Stimulated activated naive B cell treated with anti-CD40 and anti-IgM and Interleukin-4, amounts not matched to agents 10 μg/mL and 1 μg/mL and 100 μg/mL, for 72 hours (primary cell): ENCODE measurements at regions not wholly inside any gene's neighbourhood (a gene's known extent, or its start where the extent isn't known, plus 50 kb on each side); places are given as distances from the start of the nearest gene placed in this dataset.
A peak's percentile ranks its signal among the peaks of the same experiment; 100 is the strongest.
"Not testable (repeated sequence)": the region's sequence is repeated elsewhere in the genome, so short reads cannot be mapped to it uniquely, and the experiment has no call there.

Experiments
- ATAC-seq, 2 donors: fragments of 150-1000 bp; cut with Tn5 transposase; replicated peaks; 2 replicates each; pipeline ENCODE4 v1.10.0; 2021; ENCODE audit warnings: moderate library complexity in 1 of 2
- DNase-seq: peaks from one replicate; pipeline ENCODE4 v3.0.0; 2021
- H3K27ac Mint-ChIP-seq: one replicate; pipeline ENCODE4 v1.8.0; 2022; ENCODE audit warnings: mild to moderate bottlenecking, mixed read lengths
- H3K27me3 Mint-ChIP-seq, 2 donors: one replicate each; pipeline ENCODE4 v1.8.0; 2022; ENCODE audit warnings: mixed read lengths in 2 of 2
- H3K36me3 Mint-ChIP-seq, 2 donors: one replicate each; pipeline ENCODE4 v1.8.0; 2022; ENCODE audit warnings: mixed read lengths in 2 of 2, mild to moderate bottlenecking in 1 of 2
- H3K4me1 Mint-ChIP-seq, 2 donors: one replicate each; pipeline ENCODE4 v1.8.0; 2022; ENCODE audit warnings: mixed read lengths in 2 of 2, mild to moderate bottlenecking in 1 of 2
- H3K4me3 Mint-ChIP-seq, 2 donors: one replicate each; pipeline ENCODE4 v1.8.0; 2022; ENCODE audit warnings: mild to moderate bottlenecking in 2 of 2, mixed read lengths in 2 of 2, moderate library complexity in 1 of 2
- H3K9me3 Mint-ChIP-seq, 2 donors: one replicate each; pipeline ENCODE4 v1.8.0; 2022; ENCODE audit warnings: mixed read lengths in 2 of 2, mild to moderate bottlenecking in 1 of 2

GRCh38 chr6:94751641-94752329, 825.5 kb upstream of the MANEA start:
- H3K4me1 Mint-ChIP-seq, result no peaks in the 10 kb centered on the region
- H3K27ac Mint-ChIP-seq, result no peak overlapping the region
- H3K36me3 Mint-ChIP-seq, result no peaks in the 10 kb centered on the region
- no peak overlapping the region for H3K4me3 Mint-ChIP-seq
- ATAC-seq (peak; percentile 69 to 84), DNase-seq (no peak)
- H3K9me3 Mint-ChIP-seq, result peaks cover 3 to 7% of the 10 kb centered on the region in 2 donors
- no peaks in the 10 kb centered on the region for H3K27me3 Mint-ChIP-seq

GRCh38 chr6:94736236-94736635, 841.1 kb upstream of the MANEA start:
- Mint-ChIP-seq H3K27ac (no peak overlapping the region), H3K27me3 (no peaks in the 10 kb centered on the region), H3K36me3 (no peaks in the 10 kb centered on the region), H3K4me1 (no peaks in the 10 kb centered on the region), H3K9me3 (peaks cover 0 to 9% of the 10 kb centered on the region in 2 donors), H3K4me3 (no peak overlapping the region)
- ATAC-seq, result no peak
- no peak for DNase-seq

GRCh38 chr6:94735270-94735669, 842.1 kb upstream of the MANEA start:
- H3K36me3 Mint-ChIP-seq, result no peaks in the 10 kb centered on the region
- ATAC-seq (no peak), DNase-seq (no peak)
- H3K4me1 Mint-ChIP-seq, result no peaks in the 10 kb centered on the region
- no peak overlapping the region for H3K27ac Mint-ChIP-seq
- H3K9me3 Mint-ChIP-seq, result peaks cover 0 to 5% of the 10 kb centered on the region in 2 donors
- H3K27me3 Mint-ChIP-seq, result no peaks in the 10 kb centered on the region
- no peak overlapping the region for H3K4me3 Mint-ChIP-seq

GRCh38 chr6:94734751-94735150, 842.6 kb upstream of the MANEA start:
- no peak for DNase-seq
- no peak overlapping the region for H3K4me3 Mint-ChIP-seq
- no peaks in the 10 kb centered on the region for H3K27me3 Mint-ChIP-seq

GRCh38 chr6:94733066-94733465, 844.3 kb upstream of the MANEA start:
- Mint-ChIP-seq H3K27ac (no peak overlapping the region), H3K4me3 (no peak overlapping the region), H3K9me3 (peaks cover 1 to 9% of the 10 kb centered on the region in 2 donors), H3K36me3 (no peaks in the 10 kb centered on the region), H3K27me3 (no peaks in the 10 kb centered on the region), H3K4me1 (no peaks in the 10 kb centered on the region)
- DNase-seq (no peak), ATAC-seq (no peak)

More at GRCh38 chr6:94734751-94735150, 842.6 kb upstream of the MANEA start:
- Mint-ChIP-seq H3K4me1 (no peaks in the 10 kb centered on the region), H3K36me3 (no peaks in the 10 kb centered on the region), H3K9me3 (peaks cover 0 to 5% of the 10 kb centered on the region in 2 donors), H3K27ac (no peak overlapping the region)
- no peak for ATAC-seq

- Mint-ChIP-seq H3K27me3 (no peaks in the 10 kb centered on the region), H3K36me3 (no peaks in the 10 kb centered on the region), H3K4me3 (no peak overlapping the region), H3K4me1 (no peaks in the 10 kb centered on the region), H3K9me3 (peaks cover 6 to 16% of the 10 kb centered on the region in 2 donors), H3K27ac (no peak overlapping the region)
- no peak for ATAC-seq
- DNase-seq, result no peak
Measured at GRCh38 chr6:94727710-94728109, 849.6 kb upstream of the MANEA start.

- Mint-ChIP-seq H3K4me3 (no peak overlapping the region), H3K27me3 (no peaks in the 10 kb centered on the region), H3K9me3 (peaks cover 0 to 11% of the 10 kb centered on the region in 2 donors), H3K27ac (no peak overlapping the region), H3K36me3 (no peaks in the 10 kb centered on the region), H3K4me1 (no peaks in the 10 kb centered on the region)
- ATAC-seq (no peak), DNase-seq (no peak)
Measured at GRCh38 chr6:94721459-94721858, 855.9 kb upstream of the MANEA start.

- Mint-ChIP-seq H3K27me3 (no peaks in the 10 kb centered on the region), H3K9me3 (peaks cover 0 to 3% of the 10 kb centered on the region in 2 donors), H3K4me1 (no peaks in the 10 kb centered on the region), H3K36me3 (no peaks in the 10 kb centered on the region), H3K27ac (no peak overlapping the region), H3K4me3 (no peak overlapping the region)
- DNase-seq (no peak), ATAC-seq (no peak)
Measured at GRCh38 chr6:94713446-94713845, 863.9 kb upstream of the MANEA start.

GRCh38 chr6:94698773-94699172, 878.6 kb upstream of the MANEA start:
- DNase-seq, result no peak
- Mint-ChIP-seq H3K4me1 (no peaks in the 10 kb centered on the region), H3K9me3 (no peaks in the 10 kb centered on the region), H3K4me3 (no peak overlapping the region), H3K27me3 (no peaks in the 10 kb centered on the region), H3K27ac (no peak overlapping the region), H3K36me3 (no peaks in the 10 kb centered on the region)
- no peak for ATAC-seq

- not testable (repeated sequence) for DNase-seq, H3K27me3 Mint-ChIP-seq, H3K4me1 Mint-ChIP-seq, H3K9me3 Mint-ChIP-seq, H3K4me3 Mint-ChIP-seq, H3K36me3 Mint-ChIP-seq, H3K27ac Mint-ChIP-seq, ATAC-seq
Measured at GRCh38 chr6:94687255-94687654, 890.1 kb upstream of the MANEA start.

- Mint-ChIP-seq H3K4me1 (no peaks in the 10 kb centered on the region), H3K27me3 (no peaks in the 10 kb centered on the region), H3K36me3 (no peaks in the 10 kb centered on the region), H3K9me3 (no peaks in the 10 kb centered on the region), H3K27ac (no peak overlapping the region), H3K4me3 (no peak overlapping the region)
- ATAC-seq, result no peak
- no peak for DNase-seq
Measured at GRCh38 chr6:94683409-94683808, 893.9 kb upstream of the MANEA start.

- H3K4me3 Mint-ChIP-seq, result no peak overlapping the region
- no peaks in the 10 kb centered on the region for H3K36me3 Mint-ChIP-seq
- H3K9me3 Mint-ChIP-seq, result no peaks in the 10 kb centered on the region
- no peaks in the 10 kb centered on the region for H3K27me3 Mint-ChIP-seq
- no peak for ATAC-seq
- H3K27ac Mint-ChIP-seq, result no peak overlapping the region
- no peak for DNase-seq
- H3K4me1 Mint-ChIP-seq, result no peaks in the 10 kb centered on the region
Measured at GRCh38 chr6:94680669-94681212, 896.6 kb upstream of the MANEA start.

GRCh38 chr6:94673251-94673650, 904.1 kb upstream of the MANEA start:
- H3K27me3 Mint-ChIP-seq, result no peaks in the 10 kb centered on the region
- no peak overlapping the region for H3K27ac Mint-ChIP-seq
- no peaks in the 10 kb centered on the region for H3K36me3 Mint-ChIP-seq
- H3K4me1 Mint-ChIP-seq, result no peaks in the 10 kb centered on the region
- ATAC-seq (no peak), DNase-seq (no peak)
- H3K9me3 Mint-ChIP-seq, result peaks cover 11 to 15% of the 10 kb centered on the region in 2 donors
- H3K4me3 Mint-ChIP-seq, result no peak overlapping the region

- DNase-seq (no peak), ATAC-seq (no peak)
- H3K36me3 Mint-ChIP-seq, result no peaks in the 10 kb centered on the region
- H3K4me1 Mint-ChIP-seq, result no peaks in the 10 kb centered on the region
- H3K9me3 Mint-ChIP-seq, result peaks cover 13 to 14% of the 10 kb centered on the region in 2 donors
- no peaks in the 10 kb centered on the region for H3K27me3 Mint-ChIP-seq
- H3K4me3 Mint-ChIP-seq, result no peak overlapping the region
- no peak overlapping the region for H3K27ac Mint-ChIP-seq
Measured at GRCh38 chr6:94670017-94670416, 907.3 kb upstream of the MANEA start.

GRCh38 chr6:94668876-94669275, 908.5 kb upstream of the MANEA start:
- H3K27me3 Mint-ChIP-seq, result no peaks in the 10 kb centered on the region
- ATAC-seq, result no peak
- H3K4me1 Mint-ChIP-seq, result no peaks in the 10 kb centered on the region
- no peak for DNase-seq
- no peaks in the 10 kb centered on the region for H3K36me3 Mint-ChIP-seq
- H3K4me3 Mint-ChIP-seq, result no peak overlapping the region
- H3K9me3 Mint-ChIP-seq, result peaks cover 10 to 14% of the 10 kb centered on the region in 2 donors
- no peak overlapping the region for H3K27ac Mint-ChIP-seq
